Adrenal gland (tissue), 5 donors: ENCODE measurements at regions not wholly inside any gene's neighbourhood (a gene's known extent, or its start where the extent isn't known, plus 50 kb on each side); places are given as distances from the start of the nearest gene placed in this dataset.

Source experiments
- CTCF ChIP-seq, 6 experiments: fragments of 450-650 bp in 4 of 6; fragments of 200-600 bp in 2 of 6; sonication (generic) in 1 of 6; IDR thresholded peaks; 1 replicate in 5 of 6; 2 replicates in 1 of 6; pipeline versions ENCODE4 v1.5.1 to v1.8.0; 2016 to 2021; ENCODE audit warnings: antibody characterized with exemption in 6 of 6, mild to moderate bottlenecking in 2 of 6, moderate library complexity in 1 of 6
- POLR2A ChIP-seq, 2 donors: fragments of 450-650 bp; IDR thresholded peaks; one replicate each; pipeline ENCODE4 v1.6.1; 2017; ENCODE audit warnings: antibody characterized with exemption in 2 of 2, mild to moderate bottlenecking in 2 of 2, moderate library complexity in 1 of 2
- donor health status: DM: no; HTN: no; CAD: no.

GRCh38 chr4:163702736-163703135, 208.2 kb downstream of the TMA16 start:
- TF ChIP-seq CTCF (IDR thresholded peaks at IDR 0.05) (no peak), POLR2A (IDR thresholded peaks at IDR 0.05) (no peak)
